Thyroid gland (tissue), 4 donors: ENCODE measurements at regions not wholly inside any gene's neighbourhood (a gene's known extent, or its start where the extent isn't known, plus 50 kb on each side); places are given as distances from the start of the nearest gene placed in this dataset.

Source experiments
- POLR2A ChIP-seq, 2 donors: fragments of 450-650 bp; IDR thresholded peaks; one replicate each; pipeline ENCODE4 v1.6.1; 2017; ENCODE audit warnings: antibody characterized with exemption in 2 of 2, mild to moderate bottlenecking in 2 of 2, moderate library complexity in 1 of 2
- TF ChIP-seq, protein P1 (sequence below), 6 experiments: fragments of 200-600 bp in 3 of 6; fragments of 450-650 bp in 3 of 6; sonication (generic) in 3 of 6; IDR thresholded peaks; one replicate each; pipeline ENCODE4 v1.5.1; 2016 to 2019; ENCODE audit warnings: antibody characterized with exemption in 6 of 6, mild to moderate bottlenecking in 2 of 6, inconsistent platforms in 1 of 6, moderate library complexity in 1 of 6

DNA sequence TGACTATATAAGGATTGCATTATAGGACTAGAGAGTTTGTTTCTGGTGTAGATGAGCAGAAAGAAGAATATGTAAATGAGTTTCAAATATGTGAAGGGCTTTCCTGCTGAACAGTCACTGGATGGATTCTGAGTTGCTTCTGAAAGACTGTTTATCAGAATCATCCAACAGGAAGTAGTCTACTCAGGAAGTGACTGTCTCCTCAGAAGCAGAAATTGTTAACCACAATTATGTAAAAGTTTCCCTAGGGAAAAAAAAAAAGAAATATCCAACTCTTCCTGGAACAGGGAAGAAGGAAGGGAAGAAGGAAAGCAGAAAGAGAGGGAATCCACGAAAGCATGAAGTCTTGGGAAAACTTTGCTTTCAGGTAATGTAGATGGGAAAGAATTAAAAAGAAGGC lies 138.9 kb downstream of the TENT5A start:
- TF ChIP-seq, protein P1, sequence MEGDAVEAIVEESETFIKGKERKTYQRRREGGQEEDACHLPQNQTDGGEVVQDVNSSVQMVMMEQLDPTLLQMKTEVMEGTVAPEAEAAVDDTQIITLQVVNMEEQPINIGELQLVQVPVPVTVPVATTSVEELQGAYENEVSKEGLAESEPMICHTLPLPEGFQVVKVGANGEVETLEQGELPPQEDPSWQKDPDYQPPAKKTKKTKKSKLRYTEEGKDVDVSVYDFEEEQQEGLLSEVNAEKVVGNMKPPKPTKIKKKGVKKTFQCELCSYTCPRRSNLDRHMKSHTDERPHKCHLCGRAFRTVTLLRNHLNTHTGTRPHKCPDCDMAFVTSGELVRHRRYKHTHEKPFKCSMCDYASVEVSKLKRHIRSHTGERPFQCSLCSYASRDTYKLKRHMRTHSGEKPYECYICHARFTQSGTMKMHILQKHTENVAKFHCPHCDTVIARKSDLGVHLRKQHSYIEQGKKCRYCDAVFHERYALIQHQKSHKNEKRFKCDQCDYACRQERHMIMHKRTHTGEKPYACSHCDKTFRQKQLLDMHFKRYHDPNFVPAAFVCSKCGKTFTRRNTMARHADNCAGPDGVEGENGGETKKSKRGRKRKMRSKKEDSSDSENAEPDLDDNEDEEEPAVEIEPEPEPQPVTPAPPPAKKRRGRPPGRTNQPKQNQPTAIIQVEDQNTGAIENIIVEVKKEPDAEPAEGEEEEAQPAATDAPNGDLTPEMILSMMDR (IDR thresholded peaks at IDR 0.05), result no peak
- TF ChIP-seq POLR2A (IDR thresholded peaks at IDR 0.05), result no peak
